ENCODE measurements at regions not wholly inside any gene's neighbourhood (a gene's known extent, or its start where the extent isn't known, plus 50 kb on each side); places are given as distances from the start of the nearest gene placed in this dataset.

DNA sequence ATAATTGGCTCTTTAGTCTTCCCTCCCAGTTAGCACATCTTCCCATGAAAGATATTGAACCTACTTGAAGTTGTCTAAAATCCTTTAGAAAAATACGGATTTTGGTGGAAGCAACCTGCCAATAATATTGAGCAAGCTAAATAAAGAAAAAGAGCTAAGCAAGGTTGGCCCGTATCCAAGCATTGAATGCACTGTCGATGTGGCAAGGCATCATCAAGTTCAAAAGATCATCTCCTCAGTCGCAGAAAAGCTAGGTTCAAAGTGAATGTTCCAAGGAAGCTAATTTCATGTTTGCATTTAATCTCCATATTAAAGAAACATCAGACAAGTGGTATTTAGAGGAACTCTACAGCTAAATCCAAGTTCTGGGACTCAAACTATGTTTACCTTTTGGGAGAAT is 206.0 kb downstream of the MTERF1 start (continued):
- no peak for TF ChIP-seq BCL3 (IDR thresholded peaks at IDR 0.05; ENCODE audit: borderline replicate concordance, insufficient read depth, low read depth, low read length, poor library complexity, severe bottlenecking)
- no peak for TF ChIP-seq BHLHE40 (IDR thresholded peaks at IDR 0.05; ENCODE audit: borderline replicate concordance in 1 of 2, low read depth in 2 of 2, low read length in 1 of 2)
- TF ChIP-seq ZBTB40 (IDR thresholded peaks at IDR 0.05; ENCODE audit: borderline replicate concordance) = no peak
- TF ChIP-seq ZNF207 (IDR thresholded peaks at IDR 0.05; ENCODE audit: borderline replicate concordance) = no peak
- TF ChIP-seq KLF5 (IDR thresholded peaks at IDR 0.05; ENCODE audit: partially characterized antibody) = no peak

DNA sequence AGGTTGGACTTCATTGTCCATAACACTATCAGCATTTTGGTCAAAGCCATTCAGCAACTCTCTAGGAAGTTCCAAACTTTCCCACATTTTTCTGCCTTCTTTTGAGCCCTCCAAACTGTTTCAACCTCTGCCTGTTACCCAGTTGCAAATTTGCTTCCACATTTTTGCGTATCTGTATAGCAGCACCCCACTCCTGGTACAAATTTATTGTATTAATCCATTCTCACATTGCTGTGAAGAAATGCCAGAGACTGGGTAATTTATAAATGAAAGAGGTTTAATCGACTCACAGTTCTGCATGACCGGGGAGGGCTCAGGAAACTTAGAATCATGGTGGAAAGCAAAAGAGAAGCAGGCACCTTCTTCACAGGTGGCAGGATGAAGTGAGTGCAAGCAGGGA is 198.8 kb downstream of the MTERF1 start:
- no TSS peak for BruUV-seq (replicated peaks)
- ChIA-PET RAD21 (ENCODE audit: unreplicated experiment) (no interaction called here), POLR2A (no interaction called here), CTCF (no interaction called here), SMC1A (ENCODE audit: uncharacterized antibody, unreplicated experiment) (no interaction called here)
- intact Hi-C loops (cut with micrococcal nuclease; ENCODE audit: unreplicated experiment) = no loop called here
- Histone ChIP-seq H3K27ac (ENCODE audit: control insufficient read depth, insufficient read depth) (no peak overlapping the region), H3K4me3 (no peak overlapping the region), H3K9me3 (replicated peaks; ENCODE audit: control insufficient read depth, insufficient read depth, low read length) (no peaks in the 10 kb centered on the region; the same call in 2 of the 3 replicates), H4K20me1 (ENCODE audit: control insufficient read depth, insufficient read depth) (no peaks in the 10 kb centered on the region), H3K4me1 (ENCODE audit: control insufficient read depth, insufficient read depth, low read length) (no peaks in the 10 kb centered on the region), H3K9ac (ENCODE audit: control insufficient read depth, insufficient read depth, low read length) (no peak overlapping the region), H2AFZ (ENCODE audit: control insufficient read depth, low read depth, low read length) (no peak overlapping the region), H3K79me2 (ENCODE audit: control insufficient read depth, insufficient read depth, low read length) (no peaks in the 10 kb centered on the region), H3K27me3 (replicated peaks in 1 of 2; ENCODE audit: control insufficient read depth in 2 of 2, insufficient read depth in 2 of 2, low read length in 1 of 2) (no peaks in the 10 kb centered on the region), H3K36me3 (ENCODE audit: control insufficient read depth in 2 of 2, insufficient read depth in 2 of 2, low read length in 1 of 2) (no peaks in the 10 kb centered on the region), H3K4me2 (ENCODE audit: control insufficient read depth, insufficient read depth) (no peak overlapping the region)
- in situ Hi-C loops (cut with MboI) = no loop called here
- DNase-seq (ENCODE audit: low read depth, low spot score) (no peak), FAIRE-seq (no peak), ATAC-seq (no peak)
- WGBS (ENCODE audit: insufficient coverage, insufficient replicate concordance, low lambda C conversion rate, missing lambda C conversion rate) = 24% methylated on average over 3 of the region's 3 CpGs
- TF ChIP-seq RELB (IDR thresholded peaks at IDR 0.05; ENCODE audit: low read depth) (no peak), GATAD2B (conservative IDR thresholded peaks at IDR 0.05; ENCODE audit: low read depth) (no peak), TAF1 (IDR thresholded peaks at IDR 0.05; ENCODE audit: borderline replicate concordance, low read depth, low read length) (no peak), SRF (IDR thresholded peaks at IDR 0.05; ENCODE audit: low read depth in 2 of 2, low read length in 2 of 2) (no peak), MLLT1 (IDR thresholded peaks at IDR 0.05) (no peak)
- TF ChIP-seq, protein P1, sequence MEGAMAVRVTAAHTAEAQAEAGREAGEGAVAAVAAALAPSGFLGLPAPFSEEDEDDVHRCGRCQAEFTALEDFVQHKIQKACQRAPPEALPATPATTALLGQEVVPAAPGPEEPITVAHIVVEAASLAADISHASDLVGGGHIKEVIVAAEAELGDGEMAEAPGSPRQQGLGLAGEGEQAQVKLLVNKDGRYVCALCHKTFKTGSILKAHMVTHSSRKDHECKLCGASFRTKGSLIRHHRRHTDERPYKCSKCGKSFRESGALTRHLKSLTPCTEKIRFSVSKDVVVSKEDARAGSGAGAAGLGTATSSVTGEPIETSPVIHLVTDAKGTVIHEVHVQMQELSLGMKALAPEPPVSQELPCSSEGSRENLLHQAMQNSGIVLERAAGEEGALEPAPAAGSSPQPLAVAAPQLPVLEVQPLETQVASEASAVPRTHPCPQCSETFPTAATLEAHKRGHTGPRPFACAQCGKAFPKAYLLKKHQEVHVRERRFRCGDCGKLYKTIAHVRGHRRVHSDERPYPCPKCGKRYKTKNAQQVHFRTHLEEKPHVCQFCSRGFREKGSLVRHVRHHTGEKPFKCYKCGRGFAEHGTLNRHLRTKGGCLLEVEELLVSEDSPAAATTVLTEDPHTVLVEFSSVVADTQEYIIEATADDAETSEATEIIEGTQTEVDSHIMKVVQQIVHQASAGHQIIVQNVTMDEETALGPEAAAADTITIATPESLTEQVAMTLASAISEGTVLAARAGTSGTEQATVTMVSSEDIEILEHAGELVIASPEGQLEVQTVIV (IDR thresholded peaks at IDR 0.05; ENCODE audit: borderline replicate concordance, partially characterized antibody) = no peak
